HG03064 (cell line): ENCODE measurements at regions not wholly inside any gene's neighbourhood (a gene's known extent, or its start where the extent isn't known, plus 50 kb on each side); places are given as distances from the start of the nearest gene placed in this dataset.
"Not testable (repeated sequence)": the region's sequence is repeated elsewhere in the genome, so short reads cannot be mapped to it uniquely, and the experiment has no call there.

ENCODE experiments used
- ATAC-seq: cut with Tn5 transposase; IDR thresholded peaks from one replicate; pipeline ENCODE4 v1.9.1; 2021; ENCODE audit warnings: low read depth; ENCODE audit not compliant: unreplicated experiment

DNA sequence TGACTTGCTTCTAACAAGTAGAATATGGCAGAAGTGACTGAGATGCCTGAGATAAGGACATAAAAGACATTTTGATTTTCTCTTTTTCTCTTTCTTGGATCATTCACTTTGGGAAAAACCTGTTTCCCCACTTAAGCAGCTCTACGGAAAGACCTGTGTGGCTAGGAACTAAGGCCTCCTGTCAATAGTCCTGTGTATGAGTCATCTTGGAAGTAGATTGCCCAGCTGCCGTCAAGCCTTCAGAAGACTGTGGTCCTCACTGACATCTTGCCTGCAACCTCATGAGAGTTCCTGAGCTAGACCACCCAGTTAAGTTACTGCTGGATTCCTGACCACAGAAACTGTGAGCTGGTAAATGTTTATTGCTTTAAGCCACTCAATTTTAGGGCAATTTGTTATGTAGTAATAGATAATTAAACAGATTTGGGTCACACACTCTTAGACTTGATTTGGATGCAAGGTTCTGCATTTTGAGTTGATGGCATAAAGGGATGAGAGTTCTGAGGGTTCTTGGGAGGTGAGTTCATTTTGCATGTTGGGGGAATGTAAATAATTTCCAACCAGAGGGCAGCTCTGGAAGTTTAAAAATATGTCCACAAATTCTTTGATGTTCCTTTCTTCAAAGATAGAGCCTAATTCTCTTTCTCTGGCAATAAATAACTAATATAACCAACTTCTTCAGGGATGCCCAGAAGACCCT lies 229.2 kb downstream of the SQOR start:
- ATAC-seq = no peak

DNA sequence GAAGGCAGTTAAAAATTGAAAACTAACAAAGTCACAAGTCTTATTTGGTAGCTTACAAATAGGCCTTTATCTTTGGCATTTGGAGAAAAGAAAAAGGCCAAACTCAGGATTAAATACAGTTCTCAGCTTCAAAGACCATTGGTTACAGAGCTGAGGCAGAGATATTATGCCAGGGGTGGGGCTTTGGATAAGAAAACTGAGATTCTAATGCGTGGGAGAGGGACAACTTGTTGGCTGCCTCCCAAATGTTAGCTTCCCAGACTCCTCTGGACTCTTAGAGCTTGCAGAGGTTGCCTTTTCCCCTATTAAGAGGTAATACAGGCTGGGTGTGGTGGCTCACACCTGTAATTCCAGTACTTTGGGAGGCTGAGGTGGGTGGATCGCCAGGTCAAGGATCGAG lies 231.8 kb downstream of the SQOR start:
- ATAC-seq = no peak

DNA sequence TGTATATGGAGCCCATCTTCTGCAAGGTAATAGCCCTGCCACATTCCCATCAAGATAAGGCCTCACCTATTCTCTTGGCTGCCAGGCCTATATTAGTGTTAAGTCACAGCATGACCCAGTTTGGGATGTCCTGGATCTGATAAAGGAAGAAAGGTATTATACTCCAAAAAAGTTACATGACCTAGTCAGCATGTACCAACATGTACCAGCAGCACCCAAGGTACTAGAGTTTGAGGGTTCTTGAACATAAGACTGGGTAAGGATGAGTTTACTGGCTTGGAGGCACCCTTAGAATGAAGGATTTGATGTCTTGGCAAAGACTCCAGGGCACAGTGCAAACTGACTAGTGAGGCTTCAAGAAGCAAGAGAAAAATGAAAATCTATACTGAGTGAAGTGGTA lies 232.5 kb downstream of the SQOR start:
- ATAC-seq = no peak

DNA sequence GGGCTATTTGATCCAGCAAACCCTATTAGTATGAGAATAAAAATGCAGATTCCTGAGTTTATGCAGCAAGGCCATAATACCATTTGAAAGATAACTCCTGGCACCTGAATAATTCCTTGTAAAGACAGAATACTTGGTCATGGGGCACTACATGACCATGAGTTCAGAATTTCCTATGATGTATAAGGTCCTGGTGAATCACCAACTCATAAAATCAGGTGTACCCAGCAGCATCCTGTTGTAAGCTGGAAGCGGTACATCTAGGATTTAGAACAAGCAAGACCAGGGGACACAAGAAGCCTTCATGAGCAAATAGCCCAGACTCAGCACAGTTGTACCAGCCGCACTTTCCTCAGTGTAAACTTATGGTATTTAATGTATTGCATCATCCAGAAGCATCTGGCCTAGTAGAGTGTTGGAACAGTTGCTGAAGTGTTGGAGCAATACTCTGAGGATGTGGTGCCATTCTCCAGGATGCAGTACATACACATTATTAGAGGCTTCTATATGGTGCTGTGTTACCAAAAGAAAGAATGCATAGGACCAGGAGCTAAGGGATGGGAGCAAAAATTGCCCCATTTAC lies 233.4 kb downstream of the SQOR start:
- no peak for ATAC-seq

DNA sequence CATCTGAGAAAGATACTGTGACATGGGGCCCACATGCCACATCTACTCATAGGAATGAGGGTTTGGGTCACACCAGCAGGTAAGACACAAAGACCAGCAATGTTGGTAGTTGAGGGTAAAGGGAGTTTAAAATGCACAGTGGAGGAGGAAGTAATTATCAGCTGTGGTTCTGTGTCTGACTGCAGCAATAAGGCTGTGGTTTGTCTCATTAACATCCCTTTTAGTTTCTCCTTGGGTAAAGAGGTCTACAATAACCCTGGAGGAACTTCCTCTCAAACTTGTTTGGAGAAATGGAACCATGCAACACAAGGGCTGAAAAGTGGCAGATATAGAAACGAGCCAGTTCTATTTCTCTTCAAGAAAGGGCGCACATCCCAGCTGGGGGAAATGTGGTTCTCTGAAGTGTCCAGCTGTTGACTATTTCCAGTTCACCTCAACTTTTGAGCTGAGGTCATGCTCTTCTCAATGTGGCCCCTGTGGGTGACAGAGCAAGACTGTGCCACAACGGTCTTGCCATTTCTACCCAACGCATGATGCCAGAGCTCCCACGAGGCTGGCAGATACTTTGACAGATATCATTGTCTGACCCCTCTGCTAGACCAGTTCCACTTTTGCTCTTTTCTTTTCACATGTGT lies 234.3 kb downstream of the SQOR start:
- no peak for ATAC-seq

DNA sequence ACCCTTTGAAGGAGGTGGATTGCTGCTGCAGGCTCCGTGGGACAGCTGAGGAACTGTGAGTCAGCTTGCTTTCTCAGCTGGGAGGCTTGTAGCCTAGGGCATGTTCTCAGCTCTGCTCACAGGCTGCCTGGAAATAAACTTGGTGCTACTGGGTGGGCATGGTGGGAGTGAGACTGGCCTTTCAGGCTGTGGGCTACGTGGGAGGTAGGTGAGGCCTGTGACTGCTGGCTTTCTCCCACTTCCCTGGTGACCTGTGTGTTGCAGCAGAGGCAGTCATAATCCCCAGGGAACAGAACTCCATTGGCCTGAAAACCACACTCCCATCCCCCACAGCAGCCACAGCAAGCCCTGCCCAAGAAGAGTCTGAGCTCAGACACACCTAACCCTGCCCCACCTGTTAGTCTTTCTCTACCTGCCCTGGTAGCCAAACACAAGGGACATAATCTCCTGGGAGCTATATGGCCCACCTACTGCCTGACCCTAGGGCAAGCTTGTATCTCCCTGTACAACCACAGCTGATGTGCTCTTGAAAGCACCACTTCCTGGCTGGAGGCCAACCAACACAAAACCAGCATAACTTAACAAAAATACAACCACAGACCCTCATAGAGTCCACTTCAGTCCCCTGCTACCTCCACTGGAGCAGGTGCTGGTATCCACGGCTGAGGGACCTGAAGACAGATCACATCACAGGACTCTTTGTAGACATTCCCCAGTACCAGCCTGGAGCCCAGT lies 236.5 kb downstream of the SQOR start:
- no peak for ATAC-seq

DNA sequence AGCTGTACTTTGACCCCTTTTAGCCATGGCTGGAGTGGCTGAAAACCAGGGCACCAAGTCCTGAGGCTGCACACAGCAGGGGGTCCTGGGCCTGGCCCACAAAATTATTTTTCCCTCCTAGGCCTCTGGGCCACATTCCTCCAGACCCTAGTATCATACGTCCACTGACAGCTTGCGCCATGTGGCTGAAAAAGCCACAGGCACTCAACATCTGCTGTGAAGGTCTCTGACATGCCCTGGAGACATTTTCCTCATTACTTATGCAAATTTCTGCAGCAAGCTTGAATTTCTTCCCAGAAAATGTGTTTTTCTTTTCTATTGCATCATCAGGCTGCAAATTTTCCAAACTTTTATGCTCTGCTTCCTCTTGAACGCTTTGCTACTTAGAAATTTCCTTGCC lies 239.0 kb downstream of the SQOR start:
- ATAC-seq = no peak

DNA sequence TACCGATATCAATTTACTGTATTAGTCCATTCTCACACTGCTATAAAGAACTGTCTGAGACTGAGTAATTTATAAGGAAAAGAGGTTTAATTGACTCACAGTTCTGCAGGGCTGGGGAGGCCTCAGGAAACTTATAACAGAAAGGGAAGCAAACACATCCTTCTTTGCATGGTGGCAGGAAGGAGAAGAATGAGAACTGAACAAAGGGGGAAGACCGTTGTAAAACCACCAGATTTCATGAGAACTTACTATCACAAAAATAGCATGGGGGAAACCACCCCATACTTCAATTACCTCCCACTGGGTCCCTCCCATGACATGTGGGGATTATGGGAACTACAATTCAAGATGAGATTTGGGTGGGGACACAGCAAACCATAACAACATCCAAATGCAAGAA lies 239.7 kb downstream of the SQOR start:
- ATAC-seq = not testable (repeated sequence)

DNA sequence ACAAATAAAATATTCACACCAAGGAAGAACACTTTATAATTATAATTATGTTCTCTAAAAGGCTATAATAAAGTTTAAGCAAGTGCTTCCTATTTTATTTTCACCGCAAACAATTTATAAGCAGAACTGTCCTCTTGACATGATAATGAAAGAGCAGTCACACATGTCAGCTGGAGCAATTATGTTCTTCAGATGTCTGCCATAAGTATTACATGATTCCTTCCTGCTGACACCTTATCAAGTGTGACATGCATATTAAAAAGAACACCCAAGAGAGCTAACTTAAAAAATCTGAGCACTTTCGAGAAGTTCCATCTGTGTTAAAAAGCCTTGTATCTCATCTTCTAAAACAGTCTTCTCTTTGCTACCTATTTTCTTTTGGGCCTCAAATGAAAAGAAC lies 249.5 kb downstream of the SQOR start:
- no peak for ATAC-seq

DNA sequence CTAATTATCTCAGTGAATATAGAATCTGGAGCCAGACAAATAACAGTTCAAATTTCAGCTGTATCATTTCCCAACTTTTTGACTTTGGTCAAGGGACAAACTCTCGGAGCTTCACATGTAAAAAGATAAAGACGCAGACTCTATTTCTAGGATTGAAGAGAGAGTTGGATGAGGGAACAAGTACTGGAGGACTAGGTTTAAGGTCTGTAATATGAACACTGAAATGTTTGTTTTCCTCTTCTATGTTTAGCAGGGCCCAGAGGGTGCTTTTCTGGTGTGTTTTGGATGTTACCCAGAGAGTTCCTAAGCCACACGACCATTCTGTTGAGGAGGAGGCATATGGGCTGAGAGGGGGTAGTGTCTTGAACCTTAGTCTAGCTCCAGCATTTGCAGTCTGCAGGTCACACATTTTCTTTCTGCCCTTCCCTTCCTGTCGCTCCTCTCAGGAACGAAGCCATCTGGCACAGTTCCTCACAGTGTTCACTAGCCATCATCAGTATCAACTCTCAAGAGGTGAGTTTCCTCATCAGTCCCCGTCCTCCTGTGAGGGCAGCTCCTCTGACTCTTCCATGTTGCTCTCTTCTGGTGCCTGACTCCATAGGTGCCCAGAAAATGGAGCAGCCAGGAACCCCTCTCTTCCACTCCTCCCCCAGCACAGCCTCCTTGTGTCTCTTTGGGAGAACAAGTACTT lies 250.1 kb downstream of the SQOR start:
- ATAC-seq = no peak

DNA sequence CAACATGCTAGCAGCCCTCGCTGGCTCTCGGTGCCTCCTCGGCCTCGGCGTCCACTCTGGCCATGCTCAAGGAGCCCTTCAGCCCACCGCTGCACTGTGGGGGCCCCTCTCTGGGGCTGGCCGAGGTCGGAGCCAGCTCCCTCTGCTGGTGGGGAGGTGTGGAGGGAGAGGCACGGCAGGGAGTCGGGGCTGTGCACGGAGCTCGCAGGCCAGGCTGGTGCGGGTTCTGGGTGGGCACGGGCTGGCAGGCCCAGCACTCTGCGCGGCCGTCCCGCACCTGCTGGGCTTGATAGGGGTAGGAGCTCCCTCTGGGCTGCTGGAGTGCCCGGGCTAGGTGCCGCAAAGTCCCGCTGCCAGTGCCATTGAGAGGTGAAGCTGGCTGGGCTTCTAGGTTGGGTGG lies 251.0 kb downstream of the SQOR start:
- ATAC-seq = no peak

DNA sequence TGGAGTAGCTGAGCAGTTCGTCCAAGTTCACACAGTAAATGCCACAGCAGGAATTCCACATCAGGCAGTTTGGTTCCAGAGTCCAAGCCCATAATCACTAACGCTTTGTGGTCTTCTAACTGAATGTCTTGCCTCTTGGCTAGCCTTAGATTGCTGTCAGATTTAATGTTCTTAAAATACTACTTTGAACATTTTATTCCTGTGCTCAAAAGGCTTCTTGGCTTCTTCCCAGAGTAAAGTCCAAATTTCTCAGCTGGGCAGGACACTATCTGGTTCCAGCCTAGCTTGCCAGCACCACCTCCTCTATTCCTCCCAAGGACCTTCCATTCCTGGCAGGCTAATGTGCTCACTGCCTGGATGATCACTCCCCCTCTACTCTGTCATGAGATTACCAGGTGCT lies 256.9 kb downstream of the SQOR start:
- no peak for ATAC-seq

DNA sequence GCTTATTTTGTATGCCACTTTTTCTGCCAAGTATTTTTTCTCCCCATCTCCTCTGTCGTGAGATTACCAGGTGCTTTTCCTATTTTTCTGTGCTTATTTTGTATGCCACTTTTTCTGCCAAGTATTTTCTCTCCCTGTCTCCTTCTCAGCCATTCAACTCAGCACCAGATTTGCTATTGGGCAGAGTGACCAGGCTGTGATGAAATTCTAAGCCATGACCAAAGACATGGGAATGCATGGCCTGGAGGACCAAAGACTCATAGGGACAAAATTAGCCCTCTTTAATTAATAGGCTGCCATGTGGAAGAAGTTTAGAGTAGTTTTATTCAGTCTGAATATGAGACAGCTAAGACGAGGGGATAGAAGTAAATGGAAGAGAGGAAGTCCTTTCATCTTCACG lies 257.4 kb downstream of the SQOR start:
- no peak for ATAC-seq

DNA sequence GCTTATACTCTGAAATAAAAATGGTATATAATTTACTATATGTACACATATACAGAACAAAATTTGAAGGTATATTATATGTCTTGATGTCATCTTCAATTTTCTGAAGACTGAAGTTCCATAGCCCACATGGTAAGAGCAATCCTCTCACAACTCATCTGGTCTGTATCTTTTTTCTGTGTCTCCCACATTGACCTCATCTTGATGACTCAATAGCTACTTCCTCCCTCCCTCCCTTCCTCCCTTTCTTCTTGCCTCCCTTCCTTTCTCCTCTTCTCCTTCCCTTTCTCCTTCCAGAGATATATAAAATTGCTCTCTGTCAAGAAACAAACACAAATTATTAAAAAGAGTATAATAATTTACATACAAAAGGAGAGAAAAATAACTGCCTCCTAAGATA lies 268.5 kb downstream of the SQOR start:
- no peak for ATAC-seq

DNA sequence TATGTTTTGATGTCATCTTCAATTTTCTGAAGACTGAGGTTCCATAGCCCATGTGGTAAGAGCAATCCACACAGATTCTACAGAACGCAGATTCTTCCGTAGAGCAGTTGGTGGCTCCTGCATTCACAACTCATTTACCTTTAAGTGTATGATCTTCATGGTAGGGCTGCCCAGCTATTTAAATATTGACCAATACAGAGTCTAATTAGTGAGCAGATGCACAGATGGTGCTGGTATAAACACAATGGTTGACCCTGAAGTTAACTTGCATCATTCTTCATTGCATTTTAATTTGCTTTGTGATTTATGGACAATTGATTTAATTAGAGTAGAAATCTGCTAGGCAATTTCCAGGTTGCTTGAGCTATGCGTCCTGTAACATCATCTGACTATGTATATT lies 269.2 kb downstream of the SQOR start:
- no peak for ATAC-seq

DNA sequence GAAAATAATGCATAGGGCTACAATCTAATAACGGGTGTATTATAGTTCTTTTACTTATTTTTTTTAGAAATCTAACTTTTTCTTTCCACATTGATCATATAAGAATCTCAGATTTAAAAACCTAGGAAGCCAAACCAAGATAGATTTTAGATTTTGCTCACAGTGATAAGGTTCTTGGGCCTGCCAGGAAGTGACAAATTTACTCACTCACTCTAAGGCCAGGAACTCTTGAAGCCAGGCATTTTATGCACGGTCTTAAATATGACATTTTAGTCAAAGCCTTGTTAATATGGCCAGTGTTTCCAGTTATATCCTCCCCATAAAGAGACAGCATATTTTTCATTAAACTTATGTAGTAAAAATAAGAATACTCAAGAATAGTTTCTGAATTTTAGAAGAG lies 271.4 kb downstream of the SQOR start:
- no peak for ATAC-seq

DNA sequence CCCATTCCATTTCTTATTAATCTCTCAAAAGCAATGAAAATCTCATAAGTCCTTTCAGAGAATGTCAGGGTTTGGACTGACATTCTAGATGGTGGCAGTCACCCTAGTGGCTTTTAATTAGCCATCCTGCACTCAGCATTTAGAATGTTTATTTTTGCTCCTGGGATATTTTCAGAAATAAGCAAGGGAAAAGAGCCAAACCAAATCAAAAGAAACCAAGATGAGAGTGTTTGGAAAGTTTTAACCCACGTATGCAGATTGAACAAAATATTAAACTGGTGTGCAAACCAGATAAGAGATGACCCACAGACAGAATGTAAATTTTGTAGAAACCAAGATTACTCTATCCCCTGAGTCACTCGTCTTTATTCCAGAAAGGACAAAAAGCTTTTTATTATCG lies 275.8 kb downstream of the SQOR start:
- no peak for ATAC-seq

DNA sequence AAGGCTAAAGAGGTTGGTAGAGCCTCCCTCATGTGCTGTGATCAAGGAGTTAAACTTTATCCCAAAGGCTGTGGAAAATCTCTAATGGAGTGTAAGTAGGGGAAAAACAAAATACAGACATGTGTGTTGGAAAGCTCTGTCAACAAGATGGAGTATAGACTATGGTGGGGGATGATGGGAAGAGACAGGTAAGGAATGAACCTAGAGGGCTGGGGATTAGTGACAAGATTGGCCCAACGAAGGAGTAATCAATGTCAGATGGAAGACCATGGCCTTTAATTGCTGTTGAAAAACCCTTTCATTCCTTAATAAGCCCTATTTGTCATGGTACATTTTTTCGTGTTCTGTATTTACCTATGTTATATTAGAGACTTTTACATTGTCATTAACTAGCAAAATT lies 278.6 kb downstream of the SQOR start:
- no peak for ATAC-seq

DNA sequence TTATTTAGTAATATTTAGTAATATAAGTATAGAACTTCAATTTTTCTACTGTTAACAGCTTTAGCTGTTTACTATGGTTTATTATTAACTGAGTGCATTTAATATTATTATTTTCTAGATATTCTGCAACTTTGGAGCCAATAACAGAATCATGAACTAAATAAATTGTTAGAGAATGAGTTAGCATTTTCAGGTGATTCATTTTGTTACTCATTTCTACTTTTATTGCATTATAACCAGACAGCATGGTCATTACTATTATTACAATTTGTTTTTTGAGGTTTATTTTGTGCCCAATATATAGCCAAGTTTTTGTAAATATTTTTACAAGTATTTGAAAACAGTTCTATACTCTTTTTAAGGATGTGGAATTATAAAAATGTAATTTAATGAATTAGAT lies 279.6 kb downstream of the SQOR start:
- ATAC-seq = no peak

DNA sequence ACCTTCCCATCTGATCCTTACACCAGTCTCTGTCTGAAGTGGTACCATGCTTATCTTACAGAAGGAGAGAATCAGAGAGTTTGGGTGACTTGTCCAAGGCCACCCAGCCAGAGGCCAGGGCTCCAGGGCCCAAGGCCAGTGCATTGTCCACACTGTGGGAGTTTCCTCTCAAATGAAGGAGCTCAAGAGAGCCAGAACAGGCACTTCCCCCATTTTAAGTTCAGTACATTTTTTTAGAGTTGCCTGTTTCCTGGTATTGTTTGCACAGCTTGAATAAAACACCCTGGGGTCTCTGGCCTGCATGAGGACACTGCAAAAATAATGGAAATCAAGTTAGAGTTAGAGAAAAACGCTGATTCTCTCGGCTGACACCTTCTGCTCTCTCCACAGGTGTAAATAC lies 284.0 kb downstream of the SQOR start:
- no peak for ATAC-seq

DNA sequence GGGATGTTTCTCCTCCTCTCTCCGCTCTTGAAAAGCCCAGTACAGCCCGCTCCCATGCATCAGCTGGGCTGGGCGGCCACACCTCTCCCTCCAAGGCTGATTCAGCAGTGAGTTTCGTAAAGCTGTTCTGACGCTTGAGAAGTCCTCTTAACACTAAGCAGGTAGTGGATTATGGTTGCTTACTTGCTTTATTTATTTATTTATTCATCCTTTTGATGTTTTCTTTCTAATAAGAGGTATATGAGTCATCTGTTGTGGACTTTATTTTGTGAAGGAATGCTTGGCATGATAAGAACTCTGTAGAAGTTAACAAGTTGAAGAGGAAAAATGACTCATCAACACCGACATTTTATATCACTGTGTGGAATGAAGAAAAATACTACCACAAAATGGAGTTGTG lies 285.0 kb downstream of the SQOR start:
- no peak for ATAC-seq
